Erythroblast (primary cell): ENCODE measurements at regions not wholly inside any gene's neighbourhood (a gene's known extent, or its start where the extent isn't known, plus 50 kb on each side); places are given as distances from the start of the nearest gene placed in this dataset.

Experiments
- GATA1 ChIP-seq: IDR thresholded peaks from 2 replicates; pipeline ENCODE4 v1.6.1; 2011; ENCODE audit warnings: low read depth, mild to moderate bottlenecking, control low read depth, low read length, moderate library complexity
- POLR2A ChIP-seq: IDR thresholded peaks from 2 replicates; pipeline ENCODE4 v1.6.1; 2011; ENCODE audit warnings: mild to moderate bottlenecking, low read length

DNA sequence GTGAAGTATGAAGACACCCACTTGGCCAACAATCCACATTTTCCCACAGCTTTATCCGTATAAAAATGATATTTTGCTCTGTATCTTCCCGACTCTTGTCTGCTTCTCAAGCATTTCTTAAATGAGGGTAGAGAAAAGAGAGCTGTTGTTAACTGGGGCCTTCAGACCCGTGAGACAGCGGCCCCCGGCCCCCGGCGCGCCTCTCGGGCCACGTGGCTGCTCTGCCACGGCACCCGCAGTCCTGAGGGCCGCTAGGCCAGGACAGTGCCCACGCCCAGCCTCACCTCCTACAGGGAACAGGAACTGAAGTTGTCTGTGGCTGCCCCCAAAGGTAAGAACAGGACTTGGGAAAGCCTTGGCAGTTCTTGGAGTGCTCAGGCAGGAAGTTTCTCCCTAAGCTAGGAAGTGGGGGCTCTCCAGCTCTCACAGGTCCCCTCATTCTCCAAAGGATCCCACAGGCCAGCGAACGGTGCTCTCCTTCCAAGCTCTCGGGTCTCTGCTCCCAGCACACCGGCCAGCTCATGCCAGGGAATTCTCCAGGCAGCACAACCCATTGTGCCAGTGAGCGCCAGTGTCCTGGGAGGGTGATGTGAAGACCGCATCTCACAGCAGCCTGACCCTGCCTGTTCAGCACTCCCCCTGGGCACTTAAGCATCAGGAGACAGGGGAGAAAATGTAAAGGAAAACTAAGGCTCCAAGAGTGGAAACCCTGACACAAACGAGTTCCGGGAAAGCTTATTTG is 230.3 kb upstream of the PFKP start:
- TF ChIP-seq POLR2A (no peak), GATA1 (no peak)
